ENCODE measurements at regions not wholly inside any gene's neighbourhood (a gene's known extent, or its start where the extent isn't known, plus 50 kb on each side); places are given as distances from the start of the nearest gene placed in this dataset.
"Not testable (repeated sequence)": the region's sequence is repeated elsewhere in the genome, so short reads cannot be mapped to it uniquely, and the experiment has no call there.

DNA sequence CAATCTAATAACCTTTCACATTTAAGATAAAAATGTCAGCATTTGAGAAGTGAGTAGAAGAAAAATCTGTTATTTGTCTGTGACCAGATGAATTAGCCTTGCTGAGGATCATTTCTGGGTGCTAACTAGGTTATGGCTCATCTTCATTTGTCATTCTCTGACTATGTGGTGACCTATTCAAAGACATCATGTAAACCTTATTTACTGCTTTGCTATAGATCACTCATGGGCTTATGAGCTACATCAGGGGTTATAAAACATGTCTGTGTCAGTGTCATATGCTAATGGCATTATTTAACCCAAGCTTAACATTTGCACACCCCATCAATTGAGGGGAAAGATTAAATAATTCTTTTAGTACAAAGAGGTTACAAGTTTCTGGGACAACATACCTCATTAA lies 555.5 kb upstream of the CYLC2 start:
- no peak for DNase-seq
- intact Hi-C loops (cut with DNase I) = no loop called here
- TF ChIP-seq, protein P1, sequence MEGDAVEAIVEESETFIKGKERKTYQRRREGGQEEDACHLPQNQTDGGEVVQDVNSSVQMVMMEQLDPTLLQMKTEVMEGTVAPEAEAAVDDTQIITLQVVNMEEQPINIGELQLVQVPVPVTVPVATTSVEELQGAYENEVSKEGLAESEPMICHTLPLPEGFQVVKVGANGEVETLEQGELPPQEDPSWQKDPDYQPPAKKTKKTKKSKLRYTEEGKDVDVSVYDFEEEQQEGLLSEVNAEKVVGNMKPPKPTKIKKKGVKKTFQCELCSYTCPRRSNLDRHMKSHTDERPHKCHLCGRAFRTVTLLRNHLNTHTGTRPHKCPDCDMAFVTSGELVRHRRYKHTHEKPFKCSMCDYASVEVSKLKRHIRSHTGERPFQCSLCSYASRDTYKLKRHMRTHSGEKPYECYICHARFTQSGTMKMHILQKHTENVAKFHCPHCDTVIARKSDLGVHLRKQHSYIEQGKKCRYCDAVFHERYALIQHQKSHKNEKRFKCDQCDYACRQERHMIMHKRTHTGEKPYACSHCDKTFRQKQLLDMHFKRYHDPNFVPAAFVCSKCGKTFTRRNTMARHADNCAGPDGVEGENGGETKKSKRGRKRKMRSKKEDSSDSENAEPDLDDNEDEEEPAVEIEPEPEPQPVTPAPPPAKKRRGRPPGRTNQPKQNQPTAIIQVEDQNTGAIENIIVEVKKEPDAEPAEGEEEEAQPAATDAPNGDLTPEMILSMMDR (IDR thresholded peaks at IDR 0.05) = no peak
- no peak for TF ChIP-seq POLR2A (IDR thresholded peaks at IDR 0.05)
- Histone ChIP-seq H3K27ac (no peak overlapping the region), H3K27me3 (no peaks in the 10 kb centered on the region), H3K9me3 (no peaks in the 10 kb centered on the region), H3K4me1 (no peaks in the 10 kb centered on the region), H3K4me3 (replicated peaks in 1 of 3) (no peak overlapping the region), H3K36me3 (no peaks in the 10 kb centered on the region)

DNA sequence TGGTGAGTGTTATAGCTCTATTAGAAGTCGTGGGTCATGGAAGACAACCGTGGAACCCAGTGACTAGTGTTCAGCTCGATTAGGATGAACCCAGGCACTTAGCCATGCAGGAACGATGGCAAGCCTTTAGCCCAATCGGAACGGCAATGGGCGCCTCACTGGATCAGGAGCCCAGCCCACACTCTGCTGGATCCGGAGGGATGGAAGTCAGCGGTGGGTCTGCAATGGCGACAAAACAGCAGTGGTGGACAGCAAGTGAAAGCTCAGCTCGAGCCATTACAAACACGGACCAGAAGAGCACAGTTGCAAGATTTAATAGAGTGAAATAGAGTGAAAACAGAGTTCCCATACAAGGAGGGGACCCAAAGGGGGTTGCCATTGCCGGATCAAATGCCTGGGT lies 558.5 kb upstream of the CYLC2 start:
- WGBS, 2 donors = 93 to 96% methylated on average over 13 of the region's 13 CpGs
- H3K27me3 ChIP-seq; H3K27ac ChIP-seq; intact Hi-C loops (cut with DNase I); DNase-seq; H3K36me3 ChIP-seq; H3K4me1 ChIP-seq; H3K9me3 ChIP-seq; H3K4me3 ChIP-seq (replicated peaks in 1 of 3): not testable (repeated sequence)

DNA sequence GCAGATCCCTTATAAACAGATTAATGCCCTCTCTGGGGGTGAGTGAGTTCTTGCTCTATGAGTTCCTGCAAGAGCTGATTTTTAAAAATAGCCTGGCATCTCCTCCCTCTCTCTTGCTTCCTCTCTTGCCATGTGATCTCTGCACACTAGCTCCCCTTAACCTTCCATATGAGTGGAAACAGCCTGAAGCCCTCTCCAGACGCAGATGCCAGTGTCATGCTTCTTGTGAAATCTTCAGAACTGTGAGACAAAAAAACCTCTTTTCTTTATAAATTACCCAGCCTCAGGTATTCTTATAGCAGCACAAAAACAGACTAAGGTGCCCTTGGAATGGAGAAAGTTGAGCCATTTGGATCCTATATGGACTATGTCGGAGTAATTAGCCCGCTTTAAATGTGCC lies 559.7 kb upstream of the CYLC2 start:
- TF ChIP-seq, protein P1 (IDR thresholded peaks at IDR 0.05) = no peak
- TF ChIP-seq POLR2A (IDR thresholded peaks at IDR 0.05) = no peak
- Histone ChIP-seq H3K27ac (no peak overlapping the region), H3K27me3 (no peaks in the 10 kb centered on the region), H3K36me3 (no peaks in the 10 kb centered on the region), H3K9me3 (no peaks in the 10 kb centered on the region), H3K4me1 (no peaks in the 10 kb centered on the region), H3K4me3 (replicated peaks in 1 of 3) (no peak overlapping the region)
- intact Hi-C loops (cut with DNase I) = no loop called here
- DNase-seq = no peak
- 82 to 90% methylated on average over 3 of the region's 3 CpGs for WGBS, 2 donors

DNA sequence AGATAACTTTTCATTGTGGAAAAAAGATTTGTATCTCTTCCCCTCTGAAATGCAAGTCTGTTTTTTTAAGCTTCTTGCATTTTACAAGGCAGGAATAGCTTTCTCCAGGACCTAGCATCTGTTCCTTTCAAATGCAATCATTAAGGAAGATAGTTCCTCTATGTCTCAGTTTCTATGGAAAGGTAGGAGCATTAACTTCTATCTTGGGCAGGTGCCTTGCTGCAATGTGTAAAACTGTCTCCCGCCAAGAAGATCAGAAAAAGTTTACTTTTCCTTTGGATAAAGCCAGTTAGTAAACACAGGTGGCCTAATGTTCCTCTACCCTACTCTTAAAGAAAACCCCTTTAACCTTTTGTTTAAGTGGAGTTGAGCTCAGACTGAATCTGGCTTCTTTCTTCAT lies 560.6 kb upstream of the CYLC2 start:
- Histone ChIP-seq H3K27ac (no peak overlapping the region), H3K27me3 (no peaks in the 10 kb centered on the region), H3K9me3 (no peaks in the 10 kb centered on the region), H3K4me3 (replicated peaks in 1 of 3) (no peak overlapping the region), H3K36me3 (no peaks in the 10 kb centered on the region), H3K4me1 (no peaks in the 10 kb centered on the region)
- intact Hi-C loops (cut with DNase I) = no loop called here
- WGBS, 2 donors = 30 to 46% methylated on average over 1 of the region's 1 CpG
- DNase-seq = no peak
- TF ChIP-seq POLR2A (IDR thresholded peaks at IDR 0.05) = no peak

DNA sequence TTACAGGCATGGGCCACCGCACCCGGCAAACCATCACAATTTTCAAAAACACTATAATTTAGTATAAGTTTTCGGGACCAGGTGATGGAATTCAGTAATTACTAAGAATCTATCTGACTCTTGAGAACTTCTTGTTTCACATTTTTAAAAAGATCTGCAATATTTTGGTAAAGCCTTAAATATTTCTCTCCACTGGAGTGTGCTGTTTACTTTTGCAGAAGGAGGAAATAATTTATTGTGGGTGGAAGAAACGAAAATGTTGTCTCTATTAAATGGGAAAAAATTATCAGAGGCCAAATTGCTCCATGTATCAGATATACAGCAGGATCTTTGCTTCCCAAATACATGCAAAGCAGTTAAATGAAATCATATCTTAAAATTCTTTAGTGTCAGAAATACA lies 566.8 kb upstream of the CYLC2 start:
- no peaks in the 10 kb centered on the region for H3K27me3 ChIP-seq
- TF ChIP-seq, protein P1 (IDR thresholded peaks at IDR 0.05) = no peak
- TF ChIP-seq POLR2A (IDR thresholded peaks at IDR 0.05) = no peak

DNA sequence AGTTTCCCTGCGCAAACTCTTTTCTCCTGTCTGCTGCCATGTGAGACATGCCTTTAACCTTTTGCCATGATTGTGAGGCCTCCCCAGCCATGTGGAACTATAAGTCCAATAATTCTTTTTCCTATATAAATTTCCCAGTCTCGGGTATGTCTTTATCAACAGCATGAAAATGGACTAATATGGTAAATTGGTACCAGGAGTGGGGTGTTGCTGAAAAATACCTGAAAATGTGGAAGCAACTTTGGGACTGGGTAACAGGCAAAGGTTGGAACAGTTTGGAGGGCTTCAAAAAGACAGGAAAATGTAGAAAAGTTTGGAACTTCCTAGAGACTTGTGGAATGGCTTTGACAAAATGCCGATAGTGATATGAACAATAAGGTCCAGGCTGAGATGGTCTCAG lies 578.9 kb upstream of the CYLC2 start:
- H3K9me3 ChIP-seq; H3K4me3 ChIP-seq (replicated peaks in 1 of 3); H3K4me1 ChIP-seq; H3K36me3 ChIP-seq; H3K27ac ChIP-seq; DNase-seq; intact Hi-C loops (cut with DNase I); H3K27me3 ChIP-seq: not testable (repeated sequence)
- WGBS, 2 donors = 75 to 80% methylated on average over 3 of the region's 3 CpGs

More for the DNA sequence above, 566.8 kb upstream of the CYLC2 start:
- Histone ChIP-seq H3K9me3 (no peaks in the 10 kb centered on the region), H3K36me3 (no peaks in the 10 kb centered on the region), H3K27ac (no peak overlapping the region), H3K4me1 (no peaks in the 10 kb centered on the region), H3K4me3 (replicated peaks in 1 of 3) (no peak overlapping the region)
- DNase-seq = no peak
- 78 to 82% methylated on average over 4 of the region's 4 CpGs for WGBS, 2 donors
- intact Hi-C loops (cut with DNase I) = no loop called here

DNA sequence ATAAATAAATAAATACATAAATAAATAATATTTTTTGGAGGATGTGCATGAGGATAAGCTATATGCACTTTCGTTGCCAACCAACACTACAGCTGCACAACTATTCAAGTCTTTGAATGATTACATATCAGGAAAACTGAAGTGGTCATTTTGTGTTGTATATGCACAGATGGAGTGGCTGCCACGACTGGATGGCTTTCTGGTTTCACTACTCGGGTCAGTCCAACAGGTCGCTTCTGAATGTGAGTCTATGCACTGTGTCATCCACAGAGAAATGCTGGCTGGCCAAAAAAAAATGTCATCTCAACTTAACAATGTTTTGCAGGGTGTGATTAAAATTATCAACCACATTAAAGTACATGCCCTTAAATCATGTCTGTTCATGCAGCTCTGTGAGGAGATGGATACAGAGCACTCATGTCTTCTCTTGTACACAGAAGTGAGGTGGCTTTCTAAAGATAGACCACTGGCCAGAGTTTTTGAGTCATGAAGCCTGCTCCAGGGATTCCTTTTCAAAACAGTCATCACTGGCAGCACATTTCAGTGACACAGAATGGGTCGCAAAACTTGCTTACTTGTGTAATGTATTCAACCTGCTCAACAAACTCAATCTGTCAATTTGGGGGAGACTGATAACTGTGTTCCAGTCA lies 589.8 kb upstream of the CYLC2 start:
- intact Hi-C loops (cut with DNase I) = no loop called here
- Histone ChIP-seq H3K4me3 (replicated peaks in 1 of 3) (no peak overlapping the region), H3K36me3 (no peaks in the 10 kb centered on the region), H3K9me3 (no peaks in the 10 kb centered on the region), H3K27me3 (no peaks in the 10 kb centered on the region), H3K4me1 (no peaks in the 10 kb centered on the region), H3K27ac (no peak overlapping the region)
- WGBS, 2 donors = 83 to 85% methylated on average over 5 of the region's 5 CpGs
- TF ChIP-seq, protein P1 (IDR thresholded peaks at IDR 0.05) = no peak
- no peak for TF ChIP-seq POLR2A (IDR thresholded peaks at IDR 0.05)
- DNase-seq = no peak

All from thyroid gland (tissue), 4 donors.